HG02884 (cell line): ENCODE measurements at regions not wholly inside any gene's neighbourhood (a gene's known extent, or its start where the extent isn't known, plus 50 kb on each side); places are given as distances from the start of the nearest gene placed in this dataset.

ENCODE experiments used
- ATAC-seq: cut with Tn5 transposase; IDR thresholded peaks from one replicate; pipeline ENCODE4 v1.9.1; 2021; ENCODE audit warnings: mild to moderate bottlenecking, moderate library complexity; ENCODE audit not compliant: unreplicated experiment

GRCh38 chr6:151753581-151753980, 53.9 kb upstream of the ESR1 start:
- ATAC-seq: no peak

GRCh38 chr6:151757506-151757955, 50.0 kb upstream of the ESR1 start:
- ATAC-seq: peak; percentile 96
